Fibroblast of villous mesenchyme (primary cell): ENCODE measurements at regions not wholly inside any gene's neighbourhood (a gene's known extent, or its start where the extent isn't known, plus 50 kb on each side); places are given as distances from the start of the nearest gene placed in this dataset.

Experiments used
- DNase-seq: peaks from one replicate; pipeline ENCODE4 v3.0.0-alpha.2; 2010; ENCODE audit warnings: low read depth
- H3K4me3 ChIP-seq: 2 replicates; pipeline ENCODE4 v1.5.1; 2011; ENCODE audit warnings: low read depth, mild to moderate bottlenecking, low read length
- CTCF ChIP-seq: IDR thresholded peaks from 2 replicates; pipeline ENCODE4 v1.5.1; 2012; ENCODE audit warnings: low read depth, mild to moderate bottlenecking, low read length; ENCODE audit not compliant: insufficient read depth

- H3K4me3 ChIP-seq: no peak overlapping the region
- no peak for DNase-seq
- no peak for TF ChIP-seq CTCF
These were observed 1076.2 kb downstream of the C4orf33 start for GRCh38 chr4:130172156-130172555.

GRCh38 chr4:130178106-130178505 lies 1082.2 kb downstream of the C4orf33 start:
- TF ChIP-seq CTCF: no peak
- H3K4me3 ChIP-seq: no peak overlapping the region
- no peak for DNase-seq

- DNase-seq: no peak
- no peak overlapping the region for H3K4me3 ChIP-seq
- no peak for TF ChIP-seq CTCF
These were observed 1087.1 kb downstream of the C4orf33 start for GRCh38 chr4:130183096-130183495.

GRCh38 chr4:130183766-130184165 lies 1087.8 kb downstream of the C4orf33 start:
- no peak for TF ChIP-seq CTCF
- no peak overlapping the region for H3K4me3 ChIP-seq
- DNase-seq: no peak

- TF ChIP-seq CTCF: no peak
- no peak for DNase-seq
- no peak overlapping the region for H3K4me3 ChIP-seq
These were observed 1089.2 kb downstream of the C4orf33 start for GRCh38 chr4:130185123-130185522.

- no peak for TF ChIP-seq CTCF
- no peak for DNase-seq
- H3K4me3 ChIP-seq: no peak overlapping the region
These were observed 1091.0 kb downstream of the C4orf33 start for GRCh38 chr4:130186931-130187330.

GRCh38 chr4:130187587-130187986 lies 1091.6 kb downstream of the C4orf33 start:
- TF ChIP-seq CTCF: no peak
- no peak overlapping the region for H3K4me3 ChIP-seq
- no peak for DNase-seq
